ENCODE measurements at regions not wholly inside any gene's neighbourhood (a gene's known extent, or its start where the extent isn't known, plus 50 kb on each side); places are given as distances from the start of the nearest gene placed in this dataset.

- no peak overlapping the region for H3K27ac Mint-ChIP-seq (ENCODE audit: unreplicated experiment)
- H3K9me3 ChIP-seq, result no peaks in the 10 kb centered on the region
- H3K9me3 Mint-ChIP-seq (ENCODE audit: unreplicated experiment), result no peaks in the 10 kb centered on the region
- no peaks in the 10 kb centered on the region; the same call in none of the 2 replicates for H3K27me3 ChIP-seq (replicated peaks; ENCODE audit: control insufficient read depth, insufficient read depth, low read length)
- ChIA-PET CTCF (no interaction called here), POLR2A (no interaction called here)
- peaks cover 15% of the 10 kb centered on the region for H3K27me3 Mint-ChIP-seq (ENCODE audit: insufficient read depth, unreplicated experiment)
- H3K4me3 Mint-ChIP-seq (ENCODE audit: unreplicated experiment), result no peak overlapping the region
- H3K4me3 ChIP-seq (ENCODE audit: low read depth, low read length), result no peak overlapping the region
- DNase-seq, result no peak
- H3K4me1 Mint-ChIP-seq (ENCODE audit: low read depth, unreplicated experiment), result no peaks in the 10 kb centered on the region
- no peaks in the 10 kb centered on the region for H3K36me3 ChIP-seq (ENCODE audit: control insufficient read depth, insufficient read depth, low read length)
- H3K36me3 Mint-ChIP-seq (ENCODE audit: insufficient read depth, unreplicated experiment), result no peaks in the 10 kb centered on the region
- no TSS peak for BruUV-seq (replicated peaks)
- TF ChIP-seq CTCF (IDR thresholded peaks at IDR 0.05; ENCODE audit: insufficient read depth in 1 of 2, low read depth in 1 of 2, low read length in 1 of 2, severe bottlenecking in 1 of 2, unreplicated experiment in 1 of 2), result no peak
- intact Hi-C loops (cut with micrococcal nuclease; ENCODE audit: unreplicated experiment), result no loop called here
- H3K4me1 ChIP-seq, result no peaks in the 10 kb centered on the region
Observed at GRCh38 chr9:131805803-131806202, 65.9 kb upstream of the RAPGEF1 start.

DNA sequence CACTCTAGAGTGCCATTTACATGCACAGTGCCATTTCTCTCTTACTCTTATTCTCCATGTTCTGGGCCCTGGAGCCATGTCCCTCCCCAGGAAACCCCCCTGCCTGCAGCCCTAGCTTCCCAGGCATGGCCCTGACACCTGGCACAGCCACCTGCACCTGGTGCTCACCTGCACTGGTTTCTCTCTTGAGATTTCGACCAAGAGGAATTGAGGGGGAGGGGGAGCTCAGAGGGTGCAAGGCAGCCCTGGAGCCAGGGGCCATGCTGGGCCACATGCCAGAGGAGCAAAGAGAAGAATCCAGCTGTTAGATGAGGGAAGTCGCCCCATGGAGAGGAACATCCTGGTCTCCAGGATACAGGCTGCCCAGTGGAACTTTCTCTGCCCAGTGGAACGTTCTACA is 65.0 kb upstream of the RAPGEF1 start:
- H3K36me3 Mint-ChIP-seq (ENCODE audit: insufficient read depth, unreplicated experiment), result no peaks in the 10 kb centered on the region
- H3K9me3 Mint-ChIP-seq (ENCODE audit: unreplicated experiment), result no peaks in the 10 kb centered on the region
- no peak for DNase-seq
- H3K4me1 Mint-ChIP-seq (ENCODE audit: low read depth, unreplicated experiment), result no peaks in the 10 kb centered on the region
- no peak overlapping the region for H3K4me3 Mint-ChIP-seq (ENCODE audit: unreplicated experiment)
- intact Hi-C loops (cut with micrococcal nuclease; ENCODE audit: unreplicated experiment), result no loop called here
- CTCF ChIA-PET, result no interaction called here
- Histone ChIP-seq H3K4me3 (ENCODE audit: low read depth, low read length) (no peak overlapping the region), H3K9me3 (no peaks in the 10 kb centered on the region), H3K36me3 (ENCODE audit: control insufficient read depth, insufficient read depth, low read length) (no peaks in the 10 kb centered on the region), H3K27me3 (replicated peaks; ENCODE audit: control insufficient read depth, insufficient read depth, low read length) (no peaks in the 10 kb centered on the region; the same call in none of the 2 replicates), H3K4me1 (no peaks in the 10 kb centered on the region)
- H3K27ac Mint-ChIP-seq (ENCODE audit: unreplicated experiment), result no peak overlapping the region
- BruUV-seq (replicated peaks), result no TSS peak
- POLR2A ChIA-PET, result no interaction called here
- H3K27me3 Mint-ChIP-seq (ENCODE audit: insufficient read depth, unreplicated experiment), result peaks cover 12% of the 10 kb centered on the region
- TF ChIP-seq CTCF (IDR thresholded peaks at IDR 0.05; ENCODE audit: insufficient read depth in 1 of 2, low read depth in 1 of 2, low read length in 1 of 2, severe bottlenecking in 1 of 2, unreplicated experiment in 1 of 2), result no peak

DNA sequence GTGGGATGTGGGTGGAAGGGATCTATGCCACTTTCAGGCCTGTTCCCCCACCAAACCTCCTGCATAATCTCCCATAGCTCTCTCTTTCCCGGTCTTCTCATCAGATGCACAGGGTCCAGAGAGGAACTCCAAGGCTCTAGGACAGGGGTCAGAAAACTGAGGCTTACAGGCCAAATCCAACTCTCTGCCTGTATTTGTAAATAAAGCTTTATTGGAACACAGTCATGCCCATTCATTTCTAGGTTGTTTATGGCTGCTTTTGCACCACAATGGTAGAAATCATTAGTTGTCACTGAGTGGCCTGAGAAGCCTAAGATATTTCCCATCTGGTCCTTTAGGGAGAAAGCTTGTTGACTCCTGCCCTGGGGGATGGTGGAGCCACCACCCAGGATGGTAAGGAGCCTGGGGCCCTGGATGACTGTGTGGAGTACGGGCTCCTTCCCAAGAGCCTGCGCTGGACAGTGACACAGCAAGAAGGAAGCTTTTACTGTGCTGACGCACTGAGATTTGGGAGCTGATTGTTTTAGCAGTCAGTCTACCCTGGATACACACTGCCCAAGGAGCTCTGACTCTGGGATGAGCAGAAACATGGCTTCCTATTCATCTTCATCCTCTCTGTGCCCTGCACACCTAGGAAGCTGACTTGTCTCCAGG is 64.0 kb upstream of the RAPGEF1 start:
- intact Hi-C loops (cut with micrococcal nuclease; ENCODE audit: unreplicated experiment), result no loop called here
- no peak for DNase-seq
- POLR2A ChIA-PET, result no interaction called here
- Mint-ChIP-seq H3K27me3 (ENCODE audit: insufficient read depth, unreplicated experiment) (peaks cover 12% of the 10 kb centered on the region), H3K36me3 (ENCODE audit: insufficient read depth, unreplicated experiment) (no peaks in the 10 kb centered on the region), H3K9me3 (ENCODE audit: unreplicated experiment) (no peaks in the 10 kb centered on the region), H3K4me3 (ENCODE audit: unreplicated experiment) (no peak overlapping the region), H3K4me1 (ENCODE audit: low read depth, unreplicated experiment) (no peaks in the 10 kb centered on the region), H3K27ac (ENCODE audit: unreplicated experiment) (no peak overlapping the region)
- no peaks in the 10 kb centered on the region; the same call in none of the 2 replicates for H3K27me3 ChIP-seq (replicated peaks; ENCODE audit: control insufficient read depth, insufficient read depth, low read length)
- TF ChIP-seq CTCF (IDR thresholded peaks at IDR 0.05; ENCODE audit: insufficient read depth in 1 of 2, low read depth in 1 of 2, low read length in 1 of 2, severe bottlenecking in 1 of 2, unreplicated experiment in 1 of 2), result no peak
- CTCF ChIA-PET, result no interaction called here
- H3K4me1 ChIP-seq, result no peaks in the 10 kb centered on the region
- no peaks in the 10 kb centered on the region for H3K9me3 ChIP-seq
- H3K36me3 ChIP-seq (ENCODE audit: control insufficient read depth, insufficient read depth, low read length), result no peaks in the 10 kb centered on the region
- BruUV-seq (replicated peaks), result no TSS peak
- no peak overlapping the region for H3K4me3 ChIP-seq (ENCODE audit: low read depth, low read length)

Measured in Caco-2 (cell line).